GM19324 (cell line): ENCODE measurements at regions not wholly inside any gene's neighbourhood (a gene's known extent, or its start where the extent isn't known, plus 50 kb on each side); places are given as distances from the start of the nearest gene placed in this dataset.

Source experiments
- ATAC-seq: cut with Tn5 transposase; IDR thresholded peaks from one replicate; pipeline ENCODE4 v1.9.1; 2021; ENCODE audit warnings: mild to moderate bottlenecking, moderate library complexity; ENCODE audit not compliant: unreplicated experiment, low FRiP score

GRCh38 chr6:84528201-84528600 lies 236.2 kb downstream of the TBX18 start:
- ATAC-seq, result no peak

- no peak for ATAC-seq
These were observed 237.8 kb downstream of the TBX18 start for GRCh38 chr6:84526631-84527030.

GRCh38 chr6:84525907-84526306 lies 238.5 kb downstream of the TBX18 start:
- no peak for ATAC-seq

- no peak for ATAC-seq
These were observed 239.8 kb downstream of the TBX18 start for GRCh38 chr6:84524636-84525035.

GRCh38 chr6:84522135-84522549 lies 242.3 kb downstream of the TBX18 start:
- ATAC-seq, result no peak

GRCh38 chr6:84521511-84521910 lies 242.9 kb downstream of the TBX18 start:
- no peak for ATAC-seq

GRCh38 chr6:84517741-84518530 lies 246.5 kb downstream of the TBX18 start:
- ATAC-seq, result no peak

- no peak for ATAC-seq
These were observed 248.2 kb downstream of the TBX18 start for GRCh38 chr6:84516154-84516553.

- ATAC-seq, result no peak
These were observed 249.3 kb downstream of the TBX18 start for GRCh38 chr6:84515067-84515466.

- ATAC-seq, result no peak
These were observed 250.1 kb downstream of the TBX18 start for GRCh38 chr6:84514089-84514971.

GRCh38 chr6:84512391-84512790 lies 252.0 kb downstream of the TBX18 start:
- ATAC-seq, result no peak

GRCh38 chr6:84511929-84512328 lies 252.5 kb downstream of the TBX18 start:
- ATAC-seq, result no peak

- ATAC-seq, result no peak
These were observed 255.4 kb downstream of the TBX18 start for GRCh38 chr6:84508981-84509380.

GRCh38 chr6:84508334-84508733 lies 256.1 kb downstream of the TBX18 start:
- no peak for ATAC-seq

- ATAC-seq, result no peak
These were observed 260.4 kb downstream of the TBX18 start for GRCh38 chr6:84504025-84504424.

GRCh38 chr6:84501315-84501714 lies 263.1 kb downstream of the TBX18 start:
- ATAC-seq, result no peak

- no peak for ATAC-seq
These were observed 263.7 kb downstream of the TBX18 start for GRCh38 chr6:84500726-84501125.

GRCh38 chr6:84498905-84499304 lies 265.5 kb downstream of the TBX18 start:
- no peak for ATAC-seq

GRCh38 chr6:84492241-84493165 lies 265.1 kb upstream of the CEP162 start:
- ATAC-seq, result no peak

- no peak for ATAC-seq
These were observed 262.2 kb upstream of the CEP162 start for GRCh38 chr6:84489598-84489997.

- ATAC-seq, result no peak
These were observed 259.1 kb upstream of the CEP162 start for GRCh38 chr6:84486526-84486925.
